Nephron progenitor cell (in vitro differentiated cells): ENCODE measurements at regions not wholly inside any gene's neighbourhood (a gene's known extent, or its start where the extent isn't known, plus 50 kb on each side); places are given as distances from the start of the nearest gene placed in this dataset.

Experiments
- DNase-seq: peaks from one replicate; pipeline ENCODE4 v3.0.0; 2021
- H3K27ac Mint-ChIP-seq: 2 replicates; pipeline ENCODE4 v1.8.0; 2021; ENCODE audit warnings: mild to moderate bottlenecking, moderate library complexity, mixed read lengths
- H3K27me3 Mint-ChIP-seq: 2 replicates; pipeline ENCODE4 v1.8.0; 2021; ENCODE audit warnings: mild to moderate bottlenecking, low read depth, mixed read lengths; ENCODE audit not compliant: poor library complexity
- H3K36me3 Mint-ChIP-seq: 2 replicates; pipeline ENCODE4 v1.8.0; 2021; ENCODE audit warnings: low read depth, mixed read lengths
- H3K4me1 Mint-ChIP-seq: 2 replicates; pipeline ENCODE4 v1.8.0; 2021; ENCODE audit warnings: mixed read lengths
- H3K4me3 Mint-ChIP-seq: 2 replicates; pipeline ENCODE4 v1.8.0; 2021; ENCODE audit warnings: mild to moderate bottlenecking, moderate library complexity, mixed read lengths
- H3K9me3 Mint-ChIP-seq: 2 replicates; pipeline ENCODE4 v1.8.0; 2021; ENCODE audit warnings: mild to moderate bottlenecking, moderate library complexity, mixed read lengths
- CTCF ChIP-seq: fragments of 200-600 bp; sonication (generic); IDR thresholded peaks from 2 replicates; pipeline ENCODE4 v1.5.0; 2021; ENCODE audit warnings: antibody characterized with exemption

- no peak for TF ChIP-seq CTCF
- peaks cover 19% of the 10 kb centered on the region for H3K4me1 Mint-ChIP-seq
- H3K27ac Mint-ChIP-seq = no peak overlapping the region
- DNase-seq = no peak
- peaks cover 13% of the 10 kb centered on the region for H3K9me3 Mint-ChIP-seq
- H3K4me3 Mint-ChIP-seq = no peak overlapping the region
- no peaks in the 10 kb centered on the region for H3K36me3 Mint-ChIP-seq
- H3K27me3 Mint-ChIP-seq = no peaks in the 10 kb centered on the region
These were observed 60.3 kb downstream of the AVPR1A start for GRCh38 chr12:63090716-63091115.

GRCh38 chr12:63086149-63086915 is 64.7 kb downstream of the AVPR1A start:
- H3K9me3 Mint-ChIP-seq = peaks cover 13% of the 10 kb centered on the region
- peaks cover 4% of the 10 kb centered on the region for H3K27me3 Mint-ChIP-seq
- no peak overlapping the region for H3K27ac Mint-ChIP-seq
- no peak for DNase-seq
- TF ChIP-seq CTCF = no peak
- H3K4me3 Mint-ChIP-seq = no peak overlapping the region
- no peaks in the 10 kb centered on the region for H3K36me3 Mint-ChIP-seq
- peaks cover 22% of the 10 kb centered on the region for H3K4me1 Mint-ChIP-seq

- no peaks in the 10 kb centered on the region for H3K36me3 Mint-ChIP-seq
- no peak overlapping the region for H3K4me3 Mint-ChIP-seq
- H3K27me3 Mint-ChIP-seq = peaks cover 4% of the 10 kb centered on the region
- no peak for TF ChIP-seq CTCF
- no peak overlapping the region for H3K27ac Mint-ChIP-seq
- peaks cover 9% of the 10 kb centered on the region for H3K9me3 Mint-ChIP-seq
- peaks cover 21% of the 10 kb centered on the region for H3K4me1 Mint-ChIP-seq
- no peak for DNase-seq
These were observed 65.9 kb downstream of the AVPR1A start for GRCh38 chr12:63085120-63085519.

GRCh38 chr12:63084501-63084900 is 66.5 kb downstream of the AVPR1A start:
- H3K27me3 Mint-ChIP-seq = peaks cover 4% of the 10 kb centered on the region
- H3K27ac Mint-ChIP-seq = no peak overlapping the region
- no peak for DNase-seq
- no peak for TF ChIP-seq CTCF
- H3K4me1 Mint-ChIP-seq = peaks cover 27% of the 10 kb centered on the region
- no peaks in the 10 kb centered on the region for H3K36me3 Mint-ChIP-seq
- no peak overlapping the region for H3K4me3 Mint-ChIP-seq
- H3K9me3 Mint-ChIP-seq = peaks cover 8% of the 10 kb centered on the region

GRCh38 chr12:63083046-63083445 is 68.0 kb downstream of the AVPR1A start:
- no peaks in the 10 kb centered on the region for H3K9me3 Mint-ChIP-seq
- no peak overlapping the region for H3K27ac Mint-ChIP-seq
- TF ChIP-seq CTCF = no peak
- no peak for DNase-seq
- H3K4me3 Mint-ChIP-seq = no peak overlapping the region
- H3K4me1 Mint-ChIP-seq = peaks cover 36% of the 10 kb centered on the region
- no peaks in the 10 kb centered on the region for H3K36me3 Mint-ChIP-seq
- H3K27me3 Mint-ChIP-seq = peaks cover 4% of the 10 kb centered on the region
